KMS-11 (cell line): ENCODE measurements at regions not wholly inside any gene's neighbourhood (a gene's known extent, or its start where the extent isn't known, plus 50 kb on each side); places are given as distances from the start of the nearest gene placed in this dataset.

Experiments
- H2AFZ ChIP-seq: fragments of 200-600 bp; sonication (generic); 2 replicates; pipeline ENCODE4 v1.6.1; 2016; ENCODE audit warnings: antibody characterized with exemption, mixed run types, low read depth
- H3K27ac ChIP-seq: fragments of 200-600 bp; sonication (generic); 2 replicates; pipeline ENCODE4 v1.6.1; 2016; ENCODE audit warnings: mild to moderate bottlenecking, mixed run types
- H3K27me3 ChIP-seq: fragments of 200-600 bp; sonication (generic); 2 replicates; pipeline ENCODE4 v1.6.1; 2017; ENCODE audit warnings: mild to moderate bottlenecking, low read depth, mixed run types, moderate library complexity; ENCODE audit not compliant: insufficient read depth
- H3K36me3 ChIP-seq: fragments of 200-600 bp; sonication (generic); 2 replicates; pipeline ENCODE4 v1.6.1; 2017; ENCODE audit warnings: mild to moderate bottlenecking, mixed run types; ENCODE audit not compliant: insufficient read depth
- H3K4me1 ChIP-seq: fragments of 200-600 bp; sonication (generic); 2 replicates; pipeline ENCODE4 v1.6.1; 2016; ENCODE audit warnings: mild to moderate bottlenecking, low read depth, mixed run types; ENCODE audit not compliant: poor library complexity, severe bottlenecking
- H3K4me2 ChIP-seq: fragments of 200-600 bp; sonication (generic); 2 replicates; pipeline ENCODE4 v1.7.0; 2016; ENCODE audit warnings: mild to moderate bottlenecking, mixed run types
- H3K4me3 ChIP-seq: fragments of 200-600 bp; sonication (generic); IDR thresholded peaks from 2 replicates; pipeline ENCODE4 v1.6.1; 2017; ENCODE audit warnings: low read depth, low read length, mixed read lengths; ENCODE audit not compliant: insufficient read depth
- H3K79me2 ChIP-seq: fragments of 200-600 bp; sonication (generic); 2 replicates; pipeline ENCODE4 v1.6.1; 2016; ENCODE audit warnings: low read depth, mixed run types; ENCODE audit not compliant: insufficient read depth
- H3K9ac ChIP-seq: fragments of 200-600 bp; sonication (generic); 2 replicates; pipeline ENCODE4 v1.6.1; 2016; ENCODE audit warnings: mild to moderate bottlenecking, mixed run types
- H4K20me1 ChIP-seq: fragments of 200-600 bp; sonication (generic); 2 replicates; pipeline ENCODE4 v1.6.1; 2016; ENCODE audit warnings: mild to moderate bottlenecking, mixed run types; ENCODE audit not compliant: insufficient read depth
- CTCF ChIP-seq: fragments of 200-600 bp; sonication (generic); conservative IDR thresholded peaks from 2 replicates; pipeline ENCODE4 v1.6.1; 2017; ENCODE audit warnings: low read depth, mild to moderate bottlenecking, antibody characterized with exemption, low read length, moderate library complexity, mixed read lengths

GRCh38 chr2:199025146-199025545 is 432.6 kb downstream of the SATB2 start:
- Histone ChIP-seq H3K9ac (no peak overlapping the region), H4K20me1 (no peaks in the 10 kb centered on the region), H3K4me3 (no peak overlapping the region), H2AFZ (no peak overlapping the region), H3K36me3 (no peaks in the 10 kb centered on the region), H3K27me3 (no peaks in the 10 kb centered on the region), H3K79me2 (no peaks in the 10 kb centered on the region), H3K4me2 (no peak overlapping the region), H3K27ac (no peak overlapping the region), H3K4me1 (no peaks in the 10 kb centered on the region)
- no peak for TF ChIP-seq CTCF

- Histone ChIP-seq H3K79me2 (no peaks in the 10 kb centered on the region), H3K27me3 (no peaks in the 10 kb centered on the region), H3K36me3 (no peaks in the 10 kb centered on the region), H2AFZ (no peak overlapping the region), H3K4me1 (no peaks in the 10 kb centered on the region), H3K4me2 (no peak overlapping the region), H3K9ac (no peak overlapping the region), H3K4me3 (no peak overlapping the region), H3K27ac (no peak overlapping the region), H4K20me1 (no peaks in the 10 kb centered on the region)
- TF ChIP-seq CTCF, result no peak
Measured at GRCh38 chr2:199024224-199024623, 433.5 kb downstream of the SATB2 start.

- H3K9ac ChIP-seq, result no peak overlapping the region
- no peak overlapping the region for H2AFZ ChIP-seq
- peak; percentile 20 for TF ChIP-seq CTCF
- no peaks in the 10 kb centered on the region for H3K36me3 ChIP-seq
- no peak overlapping the region for H3K4me2 ChIP-seq
- no peaks in the 10 kb centered on the region for H3K27me3 ChIP-seq
- no peak overlapping the region for H3K4me3 ChIP-seq
- no peak overlapping the region for H3K27ac ChIP-seq
- no peaks in the 10 kb centered on the region for H3K79me2 ChIP-seq
- H3K4me1 ChIP-seq, result no peaks in the 10 kb centered on the region
- H4K20me1 ChIP-seq, result no peaks in the 10 kb centered on the region
Measured at GRCh38 chr2:199019898-199020507, 437.7 kb downstream of the SATB2 start.

GRCh38 chr2:199018826-199019225 is 438.9 kb downstream of the SATB2 start:
- no peak overlapping the region for H2AFZ ChIP-seq
- no peak overlapping the region for H3K27ac ChIP-seq
- no peak for TF ChIP-seq CTCF

More at GRCh38 chr2:199018826-199019225, 438.9 kb downstream of the SATB2 start:
- no peaks in the 10 kb centered on the region for H3K27me3 ChIP-seq
- no peak overlapping the region for H3K4me2 ChIP-seq
- no peaks in the 10 kb centered on the region for H4K20me1 ChIP-seq
- H3K79me2 ChIP-seq, result no peaks in the 10 kb centered on the region
- no peak overlapping the region for H3K4me3 ChIP-seq
- H3K36me3 ChIP-seq, result no peaks in the 10 kb centered on the region
- H3K9ac ChIP-seq, result no peak overlapping the region
- H3K4me1 ChIP-seq, result no peaks in the 10 kb centered on the region
